HG03135 (cell line): ENCODE measurements at regions not wholly inside any gene's neighbourhood (a gene's known extent, or its start where the extent isn't known, plus 50 kb on each side); places are given as distances from the start of the nearest gene placed in this dataset.

Experiments
- ATAC-seq: cut with Tn5 transposase; IDR thresholded peaks from one replicate; pipeline ENCODE4 v1.9.1; 2021; ENCODE audit warnings: mild to moderate bottlenecking, moderate library complexity; ENCODE audit not compliant: unreplicated experiment

DNA sequence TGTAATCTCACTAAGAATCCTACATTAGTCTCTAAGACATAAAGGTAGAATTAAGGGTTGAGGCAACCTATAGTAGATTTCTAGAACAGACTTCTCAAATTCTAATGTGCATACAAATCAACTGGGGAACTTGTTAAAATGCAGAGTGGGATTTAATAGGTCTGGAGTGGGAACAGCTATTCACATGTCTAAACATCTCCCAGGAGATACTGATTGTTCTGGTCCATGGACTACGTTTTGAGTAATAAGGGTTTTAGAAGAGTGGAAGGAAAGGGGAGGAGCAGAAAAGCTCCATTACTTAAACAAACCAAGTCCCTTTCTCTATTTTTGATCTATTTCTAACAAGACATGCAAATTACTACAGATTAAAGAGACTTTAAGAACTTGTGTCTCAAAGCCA lies 524.8 kb downstream of the TUSC7 start:
- ATAC-seq = no peak

DNA sequence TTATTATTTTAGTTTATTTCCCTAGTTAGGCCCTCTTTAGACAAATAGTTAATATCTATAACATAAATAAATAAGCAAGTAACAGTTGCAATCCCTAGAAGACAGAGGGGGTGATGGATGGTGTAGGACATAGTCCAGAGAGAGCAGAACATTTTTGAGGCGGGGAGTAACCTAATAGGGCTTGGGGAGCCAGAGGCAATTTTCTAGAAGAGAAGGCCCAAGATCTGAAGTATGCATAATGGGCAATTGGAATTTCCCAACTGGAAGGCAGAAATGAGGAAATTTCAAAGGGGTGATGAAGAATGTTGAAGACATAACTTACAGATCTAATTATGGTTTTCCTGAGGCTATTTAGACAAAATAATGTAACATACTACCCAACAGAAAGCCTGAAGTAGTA lies 525.7 kb downstream of the TUSC7 start:
- ATAC-seq = no peak

GRCh38 chr3:117238806-117239205 lies 529.2 kb downstream of the TUSC7 start:
- no peak for ATAC-seq

GRCh38 chr3:117243657-117244056 lies 534.1 kb downstream of the TUSC7 start:
- no peak for ATAC-seq

DNA sequence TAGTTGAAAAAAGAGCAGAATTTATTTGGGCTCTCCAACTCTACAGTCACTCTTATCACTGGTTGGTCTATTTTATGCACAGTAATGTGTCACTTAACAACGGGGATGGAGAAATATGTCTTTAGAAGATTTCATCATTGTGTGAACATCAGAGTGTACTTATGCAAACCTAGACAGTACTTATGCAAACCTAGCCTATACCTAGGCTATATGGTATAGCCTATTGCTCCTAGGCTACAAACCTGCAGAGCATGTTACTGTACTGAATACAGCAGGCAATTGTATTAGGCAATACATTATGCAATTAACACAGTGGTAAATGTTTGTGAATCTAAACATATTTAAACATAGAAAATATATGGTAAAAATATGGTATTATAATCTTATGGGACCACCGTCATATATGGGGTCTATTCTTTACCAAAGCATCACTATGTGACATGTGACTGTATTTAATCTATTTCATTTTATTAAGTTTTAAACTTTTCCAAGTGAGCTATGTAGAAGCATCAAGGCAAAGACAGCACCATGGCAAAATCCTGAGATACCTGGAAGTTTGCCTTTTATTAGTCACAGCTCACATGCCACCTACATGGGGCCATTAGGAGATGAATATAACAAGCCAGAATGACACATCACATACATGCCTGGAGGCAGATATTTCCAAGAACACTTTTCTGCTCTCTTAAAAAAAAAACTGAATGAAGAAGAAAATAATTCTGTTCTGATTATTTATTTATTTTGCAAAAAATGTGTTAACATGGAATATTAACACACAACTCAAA lies 537.4 kb downstream of the TUSC7 start:
- ATAC-seq = no peak

DNA sequence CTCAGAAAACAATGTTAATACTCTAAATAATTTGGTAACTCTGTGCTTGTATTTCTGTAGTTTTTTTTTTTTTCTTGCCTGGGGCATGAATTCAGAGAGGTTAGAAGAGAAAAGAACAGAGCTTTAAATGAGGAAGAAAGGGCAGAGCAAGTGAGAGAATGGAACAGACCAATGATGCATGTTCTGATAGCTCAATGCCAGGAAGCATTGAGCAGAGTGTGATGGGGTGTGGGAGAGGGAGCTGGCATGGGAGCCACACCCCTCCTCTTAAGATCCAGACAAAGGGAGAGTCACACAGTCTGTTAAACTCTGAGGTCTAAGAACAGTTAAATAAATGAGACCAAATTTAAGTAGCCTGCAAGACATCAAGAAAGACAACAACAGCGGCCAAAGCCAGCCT lies 538.6 kb downstream of the TUSC7 start:
- ATAC-seq = no peak

GRCh38 chr3:117252208-117252607 lies 542.6 kb downstream of the TUSC7 start:
- ATAC-seq = no peak

DNA sequence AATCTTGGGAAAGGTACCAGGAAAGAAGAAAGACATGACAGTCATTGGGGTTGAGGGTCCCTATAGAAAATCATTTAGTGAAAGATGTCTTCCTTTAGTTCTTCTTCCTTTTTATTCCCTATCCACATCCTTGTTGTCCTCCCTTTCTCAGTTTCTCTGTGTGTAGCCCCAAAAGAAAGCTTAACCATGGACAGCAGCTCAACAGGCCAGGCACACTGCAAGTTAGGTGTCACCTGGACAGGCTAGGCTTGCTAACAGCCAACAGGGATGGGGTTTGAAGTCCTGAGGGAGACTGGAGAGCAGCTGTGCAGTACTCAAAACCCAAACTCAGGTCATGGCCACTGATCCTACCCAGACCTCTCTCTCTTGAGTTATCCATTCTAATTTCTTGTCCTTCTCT lies 543.1 kb downstream of the TUSC7 start:
- no peak for ATAC-seq

DNA sequence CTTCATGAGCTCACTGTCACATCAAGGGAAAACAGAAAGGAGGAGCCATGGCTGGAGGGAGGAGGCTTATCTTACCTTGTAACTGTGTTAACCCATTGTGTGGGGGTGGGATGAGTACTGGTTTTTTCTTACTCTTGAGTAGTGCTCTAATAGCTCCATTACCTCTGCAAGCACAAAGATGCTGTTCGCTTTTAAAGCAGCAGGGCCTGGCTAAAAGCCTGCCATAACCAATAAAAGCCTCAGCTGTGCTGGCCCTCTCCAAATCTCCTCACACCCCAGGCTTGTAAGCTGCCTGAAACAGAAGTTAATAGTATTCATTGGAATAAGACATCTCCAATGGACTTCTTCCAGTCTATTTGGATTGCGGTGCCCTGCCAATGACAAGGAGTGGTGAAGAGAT lies 544.1 kb downstream of the TUSC7 start:
- no peak for ATAC-seq

- no peak for ATAC-seq
Observed at GRCh38 chr3:117254985-117255384, 545.4 kb downstream of the TUSC7 start.

GRCh38 chr3:117255736-117256135 lies 546.2 kb downstream of the TUSC7 start:
- no peak for ATAC-seq

- ATAC-seq = no peak
Observed at GRCh38 chr3:117261983-117262421, 552.4 kb downstream of the TUSC7 start.

DNA sequence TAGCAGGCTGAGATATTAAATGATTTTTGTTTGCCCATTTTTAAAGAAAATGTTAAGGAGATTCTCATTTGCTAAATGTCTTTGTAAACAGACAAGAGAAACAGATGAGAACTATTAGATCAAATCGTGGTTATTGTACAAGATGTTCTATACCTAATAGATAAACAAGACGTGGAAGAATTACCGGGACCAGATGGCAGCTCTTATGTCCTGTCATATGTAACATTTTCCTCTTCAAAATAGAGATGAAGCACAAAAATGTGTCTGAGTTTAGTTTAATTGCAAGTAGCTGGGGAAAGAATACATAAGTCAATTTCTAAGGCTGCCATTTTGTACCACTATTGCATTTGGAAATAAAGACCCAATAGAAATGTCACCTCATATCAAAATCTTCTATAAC lies 553.7 kb downstream of the TUSC7 start:
- no peak for ATAC-seq

DNA sequence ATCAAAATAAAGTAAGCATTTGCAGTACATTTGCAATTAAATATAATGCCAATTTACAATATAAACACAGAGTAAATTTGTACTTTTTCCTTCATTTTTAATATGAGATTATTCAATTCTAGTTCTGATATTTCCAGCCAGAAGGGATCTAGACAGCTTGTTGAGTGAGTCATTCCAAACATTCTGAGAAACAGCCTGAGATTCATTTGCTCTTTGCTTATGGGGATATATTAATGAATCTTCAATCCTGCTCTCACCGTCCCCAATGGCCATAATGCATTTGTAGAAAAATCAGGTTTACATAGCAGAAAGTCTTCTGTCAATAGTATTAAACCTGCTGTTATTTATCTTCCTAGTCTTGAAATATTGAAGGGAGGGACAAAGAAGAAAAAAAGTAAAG lies 554.2 kb downstream of the TUSC7 start:
- ATAC-seq = no peak

DNA sequence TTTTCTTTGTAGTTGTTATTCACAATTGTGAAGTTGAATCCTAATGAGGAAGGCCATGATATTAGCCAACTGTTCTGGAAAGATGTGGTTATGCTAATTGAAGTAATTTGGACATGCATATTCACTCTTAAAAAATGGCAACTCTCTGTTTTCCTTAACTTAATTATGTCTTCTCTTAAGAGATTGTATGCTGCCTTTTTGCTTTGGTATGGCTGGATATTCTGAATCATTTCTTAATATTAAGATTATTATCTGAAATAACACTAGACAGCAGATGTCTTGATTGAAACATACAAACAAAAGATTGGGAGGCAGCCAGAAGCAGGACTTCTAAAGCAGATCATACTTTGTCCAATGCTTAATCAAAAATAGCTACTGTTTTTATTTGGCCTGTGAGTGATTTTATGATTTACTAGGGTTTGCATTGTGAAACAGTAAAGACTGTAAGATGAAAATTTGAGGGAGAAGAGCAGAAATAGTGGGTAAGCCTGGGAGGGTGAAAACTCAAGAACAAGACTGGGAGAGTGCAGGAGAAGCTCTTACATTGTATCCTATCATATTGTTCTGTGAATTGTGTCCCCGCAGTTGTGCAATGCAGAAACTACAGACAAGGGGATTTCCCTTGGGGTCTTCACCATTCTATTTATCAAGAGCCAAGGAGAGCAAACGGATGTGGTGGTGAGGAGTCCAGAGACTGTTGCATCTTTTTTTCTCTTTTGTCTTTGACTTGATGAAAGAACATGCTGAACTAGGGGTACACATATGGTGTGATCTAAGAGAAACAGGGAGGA lies 554.8 kb downstream of the TUSC7 start:
- no peak for ATAC-seq

DNA sequence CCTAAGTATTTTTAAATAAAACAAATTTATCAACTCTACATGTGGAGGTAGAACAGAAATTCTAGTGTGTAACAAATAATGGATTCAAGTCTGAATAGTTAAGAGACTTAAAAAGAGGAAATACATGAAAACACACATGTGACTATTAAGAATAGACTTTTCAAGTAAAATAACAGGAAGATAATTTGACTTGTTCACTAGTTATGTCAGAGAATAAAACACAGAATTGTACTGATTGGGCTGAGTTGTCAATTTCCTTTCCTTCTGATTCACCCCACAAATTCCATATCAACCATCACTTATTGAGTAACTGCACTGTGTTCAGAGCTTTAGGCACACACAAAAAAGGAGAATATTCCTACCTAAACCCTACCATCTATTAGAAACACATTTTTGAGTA lies 557.2 kb downstream of the TUSC7 start:
- no peak for ATAC-seq

GRCh38 chr3:117268318-117268717 lies 558.7 kb downstream of the TUSC7 start:
- no peak for ATAC-seq

GRCh38 chr3:117272274-117272673 lies 562.7 kb downstream of the TUSC7 start:
- no peak for ATAC-seq

GRCh38 chr3:117272876-117273523 lies 563.4 kb downstream of the TUSC7 start:
- no peak for ATAC-seq

- no peak for ATAC-seq
Observed at GRCh38 chr3:117277816-117278215, 568.2 kb downstream of the TUSC7 start.

DNA sequence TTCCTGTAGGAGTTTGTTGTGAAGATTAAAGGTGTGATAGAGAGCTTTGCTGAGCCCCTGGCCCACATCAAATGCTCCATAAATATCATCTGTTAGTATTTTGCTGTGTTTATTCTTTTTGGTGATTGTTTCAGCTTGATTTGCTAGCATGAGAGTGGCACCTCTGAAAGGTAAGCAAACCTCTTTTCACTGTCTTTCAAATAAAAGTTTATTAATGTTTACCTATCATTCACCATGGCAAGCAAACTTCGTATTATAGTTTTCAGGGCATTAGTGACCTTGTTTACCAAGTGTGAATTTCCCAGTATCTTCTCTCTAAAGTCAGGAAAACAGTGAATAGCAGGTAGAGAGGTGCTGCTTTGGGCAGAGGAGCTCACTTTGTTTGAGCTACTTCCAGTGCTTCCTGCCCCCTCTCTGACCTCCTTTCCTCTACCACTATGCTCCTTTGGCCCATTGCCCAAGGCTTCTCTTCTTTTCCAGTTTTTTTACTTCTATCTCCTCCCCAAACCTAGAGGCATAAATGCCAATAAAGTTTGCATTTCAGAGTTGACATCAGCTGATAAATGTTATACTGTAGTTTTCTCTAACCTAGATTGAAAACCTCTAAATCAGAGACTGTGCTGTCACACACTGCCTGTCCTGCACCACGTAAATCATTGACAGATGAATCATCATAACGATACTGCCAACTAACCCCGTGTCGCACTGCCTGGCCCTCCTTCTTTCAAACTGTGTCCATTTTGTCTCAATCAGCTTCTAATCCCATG lies 569.0 kb downstream of the TUSC7 start:
- peak; percentile 92 for ATAC-seq
